ENCODE measurements at regions not wholly inside any gene's neighbourhood (a gene's known extent, or its start where the extent isn't known, plus 50 kb on each side); places are given as distances from the start of the nearest gene placed in this dataset.
A peak's percentile ranks its signal among the peaks of the same experiment; 100 is the strongest.

GRCh38 chr7:81560708-81561107 is 209.1 kb downstream of the HGF start:
- H3K27ac ChIP-seq (ENCODE audit: low read length) = peak overlapping the region; percentile 27; the same call in 1 of the 2 replicates
- H4K20me1 ChIP-seq (ENCODE audit: low read length) = no peaks in the 10 kb centered on the region
- no peaks in the 10 kb centered on the region for H3K79me2 ChIP-seq (ENCODE audit: low read length)
- no peak overlapping the region for H3K9ac ChIP-seq (ENCODE audit: low read length)
- H3K9me2 ChIP-seq (replicated peaks; ENCODE audit: low read length) = no peaks in the 10 kb centered on the region
- H3F3A ChIP-seq (ENCODE audit: low read length, unreplicated experiment) = no peaks in the 10 kb centered on the region
- BruUV-seq (replicated peaks) = no TSS peak
- TF ChIP-seq EZH2 (IDR thresholded peaks at IDR 0.05; ENCODE audit: low read length, unreplicated experiment) (no peak), EZH2phosphoT487 (IDR thresholded peaks at IDR 0.05; ENCODE audit: borderline replicate concordance, low read length) (no peak), CTCF (conservative IDR thresholded peaks at IDR 0.05; ENCODE audit: low read depth, low read length) (no peak)
- H3K27me3 ChIP-seq (ENCODE audit: low read length) = no peaks in the 10 kb centered on the region
- H3K4me1 ChIP-seq (ENCODE audit: insufficient read depth, low read length) = 0 out of 2 replicates have a peak, but pooled peaks cover 4% of the 10 kb centered on the region
- ChIA-PET POLR2A (ENCODE audit: unreplicated experiment) (no interaction called here), CTCF (no interaction called here)
- DNase-seq (peak; percentile 52), ATAC-seq (peak; percentile 64)
- no peaks in the 10 kb centered on the region for H3K36me3 ChIP-seq (ENCODE audit: low read depth, low read length)
- intact Hi-C loops (cut with micrococcal nuclease) = no loop called here
- no peak overlapping the region for H2AFZ ChIP-seq (ENCODE audit: low read length)
- H3K4me2 ChIP-seq (ENCODE audit: low read length) = no peak overlapping the region
- no peak overlapping the region for H3K4me3 ChIP-seq (ENCODE audit: low read length)
- H3K9me3 ChIP-seq (ENCODE audit: low read length) = no peaks in the 10 kb centered on the region

- no peak overlapping the region for H3K4me2 ChIP-seq (ENCODE audit: low read length)
- no peaks in the 10 kb centered on the region for H3K9me2 ChIP-seq (replicated peaks; ENCODE audit: low read length)
- no peak overlapping the region for H3K4me3 ChIP-seq (ENCODE audit: low read length)
- no TSS peak for BruUV-seq (replicated peaks)
- H3K27ac ChIP-seq (ENCODE audit: low read length) = no peak overlapping the region
- ChIA-PET CTCF (no interaction called here), POLR2A (ENCODE audit: unreplicated experiment) (no interaction called here)
- no peaks in the 10 kb centered on the region for H3K36me3 ChIP-seq (ENCODE audit: low read depth, low read length)
- H3K9me3 ChIP-seq (ENCODE audit: low read length) = no peaks in the 10 kb centered on the region
- ATAC-seq (no peak), DNase-seq (no peak)
- no peak overlapping the region for H2AFZ ChIP-seq (ENCODE audit: low read length)
- no peaks in the 10 kb centered on the region for H3K27me3 ChIP-seq (ENCODE audit: low read length)
- H3F3A ChIP-seq (ENCODE audit: low read length, unreplicated experiment) = no peaks in the 10 kb centered on the region
- H3K4me1 ChIP-seq (ENCODE audit: insufficient read depth, low read length) = no peaks in the 10 kb centered on the region
- H4K20me1 ChIP-seq (ENCODE audit: low read length) = no peaks in the 10 kb centered on the region
- H3K9ac ChIP-seq (ENCODE audit: low read length) = no peak overlapping the region
- TF ChIP-seq EZH2 (IDR thresholded peaks at IDR 0.05; ENCODE audit: low read length, unreplicated experiment) = no peak
- no peak for TF ChIP-seq CTCF (conservative IDR thresholded peaks at IDR 0.05; ENCODE audit: low read depth, low read length)
- no peak for TF ChIP-seq EZH2phosphoT487 (IDR thresholded peaks at IDR 0.05; ENCODE audit: borderline replicate concordance, low read length)
- intact Hi-C loops (cut with micrococcal nuclease) = no loop called here
- no peaks in the 10 kb centered on the region for H3K79me2 ChIP-seq (ENCODE audit: low read length)
Measured at GRCh38 chr7:81549484-81550016, 220.3 kb downstream of the HGF start.

DNA sequence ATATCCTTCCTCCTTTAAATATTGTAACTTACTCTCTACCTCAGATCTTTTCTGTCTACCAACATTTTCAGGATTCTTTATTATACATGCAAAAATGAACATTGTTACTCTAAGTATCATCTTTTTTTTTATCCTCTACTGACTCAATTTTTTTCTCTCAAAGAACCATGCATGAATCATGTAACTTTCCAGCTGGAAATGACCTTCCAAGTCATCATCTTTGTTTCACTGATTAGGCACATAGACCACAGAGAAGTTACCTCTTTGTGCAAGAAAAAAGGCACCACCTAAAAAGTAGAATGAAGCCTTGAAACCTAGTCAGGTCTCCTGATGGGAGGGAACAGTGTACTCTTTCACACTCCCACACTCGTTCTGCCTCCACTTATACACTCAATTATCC is 234.9 kb downstream of the HGF start:
- Histone ChIP-seq H3K27ac (ENCODE audit: low read length) (no peak overlapping the region), H3K9me2 (replicated peaks; ENCODE audit: low read length) (no peaks in the 10 kb centered on the region), H3K4me2 (ENCODE audit: low read length) (no peak overlapping the region), H3K79me2 (ENCODE audit: low read length) (no peaks in the 10 kb centered on the region), H3K4me3 (ENCODE audit: low read length) (no peak overlapping the region), H3F3A (ENCODE audit: low read length, unreplicated experiment) (no peaks in the 10 kb centered on the region), H3K27me3 (ENCODE audit: low read length) (no peaks in the 10 kb centered on the region), H3K9ac (ENCODE audit: low read length) (no peak overlapping the region), H3K36me3 (ENCODE audit: low read depth, low read length) (no peaks in the 10 kb centered on the region), H3K9me3 (ENCODE audit: low read length) (no peaks in the 10 kb centered on the region), H2AFZ (ENCODE audit: low read length) (no peak overlapping the region), H4K20me1 (ENCODE audit: low read length) (no peaks in the 10 kb centered on the region), H3K4me1 (ENCODE audit: insufficient read depth, low read length) (no peaks in the 10 kb centered on the region)
- ATAC-seq (no peak), DNase-seq (no peak)
- no TSS peak for BruUV-seq (replicated peaks)
- CTCF ChIA-PET = no interaction called here
- POLR2A ChIA-PET (ENCODE audit: unreplicated experiment) = no interaction called here
- TF ChIP-seq EZH2phosphoT487 (IDR thresholded peaks at IDR 0.05; ENCODE audit: borderline replicate concordance, low read length) = no peak
- no peak for TF ChIP-seq EZH2 (IDR thresholded peaks at IDR 0.05; ENCODE audit: low read length, unreplicated experiment)
- no peak for TF ChIP-seq CTCF (conservative IDR thresholded peaks at IDR 0.05; ENCODE audit: low read depth, low read length)
- intact Hi-C loops (cut with micrococcal nuclease) = no loop called here
